Osteocyte (in vitro differentiated cells): ENCODE measurements at regions not wholly inside any gene's neighbourhood (a gene's known extent, or its start where the extent isn't known, plus 50 kb on each side); places are given as distances from the start of the nearest gene placed in this dataset.

ENCODE experiments used
- DNase-seq: peaks from one replicate; pipeline ENCODE4 v3.0.0; 2021; ENCODE audit warnings: mixed read lengths; ENCODE audit not compliant: unreplicated experiment; ENCODE audit errors: extremely low spot score
- H3K27ac Mint-ChIP-seq: one replicate; pipeline ENCODE4 v1.8.0; 2021; ENCODE audit warnings: mild to moderate bottlenecking, mixed read lengths; ENCODE audit not compliant: unreplicated experiment
- H3K27me3 Mint-ChIP-seq: one replicate; pipeline ENCODE4 v1.8.0; 2021; ENCODE audit warnings: mixed read lengths; ENCODE audit not compliant: unreplicated experiment
- H3K36me3 Mint-ChIP-seq: one replicate; pipeline ENCODE4 v1.8.0; 2021; ENCODE audit warnings: mixed read lengths; ENCODE audit not compliant: unreplicated experiment
- H3K4me1 Mint-ChIP-seq: one replicate; pipeline ENCODE4 v1.8.0; 2021; ENCODE audit warnings: mixed read lengths; ENCODE audit not compliant: unreplicated experiment
- H3K4me3 Mint-ChIP-seq: one replicate; pipeline ENCODE4 v1.8.0; 2021; ENCODE audit warnings: mild to moderate bottlenecking, moderate library complexity, mixed read lengths; ENCODE audit not compliant: unreplicated experiment
- H3K9me3 Mint-ChIP-seq: one replicate; pipeline ENCODE4 v1.8.0; 2021; ENCODE audit warnings: mixed read lengths; ENCODE audit not compliant: unreplicated experiment
- CTCF ChIP-seq: fragments of 200-600 bp; sonication (generic); IDR thresholded peaks from 2 replicates; pipeline ENCODE4 v1.5.0; 2021; ENCODE audit warnings: antibody characterized with exemption, mild to moderate bottlenecking, moderate library complexity

- H3K36me3 Mint-ChIP-seq, result no peaks in the 10 kb centered on the region
- TF ChIP-seq CTCF, result no peak
- no peak for DNase-seq
- H3K27me3 Mint-ChIP-seq, result peaks cover 4% of the 10 kb centered on the region
- H3K4me3 Mint-ChIP-seq, result no peak overlapping the region
- H3K27ac Mint-ChIP-seq, result no peak overlapping the region
- H3K9me3 Mint-ChIP-seq, result no peaks in the 10 kb centered on the region
- H3K4me1 Mint-ChIP-seq, result no peaks in the 10 kb centered on the region
Measured at GRCh38 chr2:184359379-184359778, 238.9 kb upstream of the ZNF804A start.

GRCh38 chr2:184363213-184363612 lies 235.1 kb upstream of the ZNF804A start:
- no peak overlapping the region for H3K4me3 Mint-ChIP-seq
- H3K9me3 Mint-ChIP-seq, result no peaks in the 10 kb centered on the region
- no peaks in the 10 kb centered on the region for H3K4me1 Mint-ChIP-seq
- H3K36me3 Mint-ChIP-seq, result no peaks in the 10 kb centered on the region
- DNase-seq, result no peak
- no peak for TF ChIP-seq CTCF
- no peaks in the 10 kb centered on the region for H3K27me3 Mint-ChIP-seq
- H3K27ac Mint-ChIP-seq, result no peak overlapping the region

GRCh38 chr2:184367211-184367610 lies 231.1 kb upstream of the ZNF804A start:
- Mint-ChIP-seq H3K27me3 (no peaks in the 10 kb centered on the region), H3K4me1 (no peaks in the 10 kb centered on the region), H3K27ac (no peak overlapping the region), H3K4me3 (no peak overlapping the region), H3K36me3 (no peaks in the 10 kb centered on the region), H3K9me3 (no peaks in the 10 kb centered on the region)
- no peak for TF ChIP-seq CTCF
- no peak for DNase-seq

- no peak for TF ChIP-seq CTCF
- Mint-ChIP-seq H3K4me3 (no peak overlapping the region), H3K9me3 (no peaks in the 10 kb centered on the region), H3K27ac (no peak overlapping the region), H3K27me3 (no peaks in the 10 kb centered on the region), H3K4me1 (no peaks in the 10 kb centered on the region), H3K36me3 (no peaks in the 10 kb centered on the region)
- no peak for DNase-seq
Measured at GRCh38 chr2:184369307-184369706, 229.0 kb upstream of the ZNF804A start.

- DNase-seq, result no peak
Measured at GRCh38 chr2:184370954-184371353, 227.4 kb upstream of the ZNF804A start.

More at GRCh38 chr2:184370954-184371353, 227.4 kb upstream of the ZNF804A start:
- Mint-ChIP-seq H3K27me3 (no peaks in the 10 kb centered on the region), H3K4me1 (no peaks in the 10 kb centered on the region), H3K4me3 (no peak overlapping the region), H3K9me3 (no peaks in the 10 kb centered on the region), H3K27ac (no peak overlapping the region), H3K36me3 (no peaks in the 10 kb centered on the region)
- TF ChIP-seq CTCF, result no peak
